SH-SY5Y (cell line): ENCODE measurements at regions not wholly inside any gene's neighbourhood (a gene's known extent, or its start where the extent isn't known, plus 50 kb on each side); places are given as distances from the start of the nearest gene placed in this dataset.

Experiments
- GATA2 ChIP-seq: IDR thresholded peaks from 2 replicates; pipeline ENCODE4 v1.6.1; 2011; ENCODE audit warnings: mild to moderate bottlenecking, low read depth, low read length
- GATA3 ChIP-seq: IDR thresholded peaks from 2 replicates; pipeline ENCODE4 v1.6.1; 2011; ENCODE audit warnings: low read depth, mild to moderate bottlenecking, low read length, moderate library complexity

GRCh38 chr16:85178006-85178591 lies 65.8 kb upstream of the CIBAR2 start:
- no peak for TF ChIP-seq GATA2
- no peak for TF ChIP-seq GATA3
